Gastroesophageal sphincter (tissue), 4 donors: ENCODE measurements at regions not wholly inside any gene's neighbourhood (a gene's known extent, or its start where the extent isn't known, plus 50 kb on each side); places are given as distances from the start of the nearest gene placed in this dataset.

Source experiments
- ATAC-seq: fragments of 150-250 bp; one replicate; pipeline ENCODE4 v1.9.1; 2016; ENCODE audit warnings: mild to moderate bottlenecking, moderate library complexity
- H3K27ac ChIP-seq, 4 donors: fragments of 200-600 bp; sonication (generic) in 3 of 4; 1 replicate in 3 of 4; 2 replicates in 1 of 4; pipeline ENCODE4 v1.5.1; 2016 to 2019
- H3K27me3 ChIP-seq: fragments of 200-600 bp; sonication (generic); one replicate; pipeline ENCODE4 v1.5.1; 2019
- H3K36me3 ChIP-seq, 2 donors: fragments of 200-600 bp; sonication (generic); one replicate each; pipeline ENCODE4 v1.5.1; 2019; ENCODE audit warnings: control low read depth in 1 of 2
- H3K4me1 ChIP-seq, 3 donors: fragments of 200-600 bp; sonication (generic); 1 replicate in 2 of 3; 2 replicates in 1 of 3; pipeline ENCODE4 v1.5.1; 2016 to 2019; ENCODE audit warnings: control low read depth in 2 of 3
- H3K4me3 ChIP-seq, 2 donors: fragments of 200-600 bp; sonication (generic); one replicate each; pipeline ENCODE4 v1.5.1; 2019; ENCODE audit warnings: mild to moderate bottlenecking in 1 of 2, moderate library complexity in 1 of 2
- H3K9me3 ChIP-seq, 3 donors: fragments of 200-600 bp; sonication (generic); one replicate each; pipeline ENCODE4 v1.5.1; 2017 to 2019; ENCODE audit warnings: control low read depth in 2 of 3
- CTCF ChIP-seq, 4 experiments: fragments of 200-600 bp in 2 of 4; fragments of 450-650 bp in 2 of 4; sonication (generic) in 1 of 4; IDR thresholded peaks; one replicate each; pipeline ENCODE4 v1.5.1; 2017 to 2019; ENCODE audit warnings: antibody characterized with exemption in 4 of 4, mild to moderate bottlenecking in 2 of 4, moderate library complexity in 2 of 4
- EP300 ChIP-seq: sonication (generic); formaldehyde crosslinking; IDR thresholded peaks from one replicate; pipeline ENCODE4 v1.6.1; 2017; ENCODE audit warnings: antibody characterized with exemption, mild to moderate bottlenecking
- POLR2A ChIP-seq, 2 donors: fragments of 450-650 bp; IDR thresholded peaks; one replicate each; pipeline ENCODE4 v1.6.1; 2017; ENCODE audit warnings: antibody characterized with exemption in 2 of 2, mild to moderate bottlenecking in 2 of 2, moderate library complexity in 1 of 2
- POLR2AphosphoS5 ChIP-seq: sonication (generic); formaldehyde crosslinking; IDR thresholded peaks from one replicate; pipeline ENCODE4 v1.6.1; 2017; ENCODE audit warnings: antibody characterized with exemption
- WGBS, 2 donors: methylation state at CpG; one replicate each; pipeline ENCODE4 v1.1.5; 2018; ENCODE audit warnings: low coverage in 1 of 2; 5-methylcytosine and 5-hydroxymethylcytosine counted together

DNA sequence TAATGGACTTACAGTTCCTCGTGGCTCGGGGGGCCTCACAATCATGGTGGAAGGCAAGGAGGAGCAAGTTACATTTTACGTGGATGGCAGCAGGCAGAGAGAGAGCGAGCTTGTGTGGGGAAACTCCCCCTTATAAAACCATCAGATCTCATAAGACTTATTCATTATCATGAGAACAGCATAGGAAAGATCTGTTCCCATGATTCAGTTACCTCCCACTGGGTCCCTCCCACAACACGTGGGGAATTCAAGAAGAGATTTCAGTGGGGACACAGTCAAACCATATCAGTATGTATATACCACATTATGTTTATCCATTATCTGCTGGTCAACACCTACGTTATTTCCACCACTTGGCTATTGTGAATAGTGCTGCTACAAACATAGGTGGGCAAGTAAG lies 352.3 kb upstream of the B3GALT2 start:
- Histone ChIP-seq H3K27me3 (no peaks in the 10 kb centered on the region), H3K4me1 (no peaks in the 10 kb centered on the region), H3K36me3 (no peaks in the 10 kb centered on the region), H3K9me3 (no peaks in the 10 kb centered on the region), H3K4me3 (no peak overlapping the region), H3K27ac (no peak overlapping the region)
- 90 to 95% methylated on average over 2 to 6 of the region's 6 CpGs for WGBS, 2 donors
- no peak for ATAC-seq
- TF ChIP-seq POLR2A (IDR thresholded peaks at IDR 0.05): no peak
- TF ChIP-seq EP300: no peak
- no peak for TF ChIP-seq POLR2AphosphoS5

GRCh38 chr1:193538003-193538354 lies 351.6 kb upstream of the B3GALT2 start:
- no peak for ATAC-seq
- TF ChIP-seq CTCF (IDR thresholded peaks at IDR 0.05): no peak
- TF ChIP-seq POLR2A (IDR thresholded peaks at IDR 0.05): no peak
- no peak for TF ChIP-seq POLR2AphosphoS5
- no peak for TF ChIP-seq EP300
- no peak overlapping the region for H3K27ac ChIP-seq
- H3K36me3 ChIP-seq: no peaks in the 10 kb centered on the region
- 92 to 95% methylated on average over 2 of the region's 2 CpGs for WGBS, 2 donors
- H3K4me1 ChIP-seq: no peaks in the 10 kb centered on the region
- no peaks in the 10 kb centered on the region for H3K27me3 ChIP-seq
- no peak overlapping the region for H3K4me3 ChIP-seq
- no peaks in the 10 kb centered on the region for H3K9me3 ChIP-seq

GRCh38 chr1:193537266-193538002 lies 351.0 kb upstream of the B3GALT2 start:
- no peak for ATAC-seq
- no peak overlapping the region for H3K27ac ChIP-seq
- H3K36me3 ChIP-seq: no peaks in the 10 kb centered on the region
- H3K27me3 ChIP-seq: no peaks in the 10 kb centered on the region
- 57 to 58% methylated on average over 7 of the region's 7 CpGs for WGBS, 2 donors
- H3K9me3 ChIP-seq: no peaks in the 10 kb centered on the region
- no peaks in the 10 kb centered on the region for H3K4me1 ChIP-seq
- TF ChIP-seq POLR2AphosphoS5: no peak
- no peak for TF ChIP-seq EP300
- TF ChIP-seq CTCF (IDR thresholded peaks at IDR 0.05): no peak
- TF ChIP-seq POLR2A (IDR thresholded peaks at IDR 0.05): no peak
- H3K4me3 ChIP-seq: no peak overlapping the region

DNA sequence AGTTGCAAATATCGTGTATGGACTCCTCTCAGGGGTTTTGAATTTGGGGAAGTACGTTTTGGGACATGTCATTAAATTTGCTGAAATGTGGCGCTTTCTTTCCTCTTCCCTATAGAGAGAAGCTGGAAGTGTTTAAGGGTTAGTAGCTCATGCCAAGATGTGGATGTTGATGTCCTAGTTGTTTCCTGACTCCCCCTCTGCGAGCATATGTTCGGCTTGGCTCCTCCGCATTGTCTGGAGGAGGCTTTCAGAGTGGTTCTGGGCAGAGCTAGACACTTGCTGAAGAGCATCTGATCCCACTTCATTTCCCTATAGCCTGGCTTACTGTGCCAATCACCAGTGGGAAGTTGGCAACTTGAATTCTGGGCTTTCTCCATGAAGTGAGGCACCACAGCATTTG lies 347.4 kb upstream of the B3GALT2 start:
- no peaks in the 10 kb centered on the region for H3K9me3 ChIP-seq
- no peak overlapping the region for H3K27ac ChIP-seq
- H3K27me3 ChIP-seq: no peaks in the 10 kb centered on the region
- TF ChIP-seq POLR2A (IDR thresholded peaks at IDR 0.05) (no peak), CTCF (IDR thresholded peaks at IDR 0.05) (no peak), EP300 (no peak), POLR2AphosphoS5 (no peak)
- H3K4me1 ChIP-seq: no peaks in the 10 kb centered on the region
- no peaks in the 10 kb centered on the region for H3K36me3 ChIP-seq
- no peak for ATAC-seq
- WGBS, 2 donors: 49 to 62% methylated on average over 6 of the region's 6 CpGs
- no peak overlapping the region for H3K4me3 ChIP-seq

GRCh38 chr1:193525917-193526710 lies 339.7 kb upstream of the B3GALT2 start:
- 88 to 98% methylated on average over 3 of the region's 3 CpGs for WGBS, 2 donors
- no peaks in the 10 kb centered on the region for H3K36me3 ChIP-seq
- ATAC-seq: no peak
- no peak overlapping the region for H3K27ac ChIP-seq
- TF ChIP-seq POLR2A (IDR thresholded peaks at IDR 0.05) (no peak), POLR2AphosphoS5 (no peak), EP300 (no peak), CTCF (IDR thresholded peaks at IDR 0.05) (no peak)
- H3K4me1 ChIP-seq: no peaks in the 10 kb centered on the region
- no peak overlapping the region for H3K4me3 ChIP-seq
- H3K27me3 ChIP-seq: no peaks in the 10 kb centered on the region
- H3K9me3 ChIP-seq: no peaks in the 10 kb centered on the region
